Calu3 (cell line): ENCODE measurements at regions not wholly inside any gene's neighbourhood (a gene's known extent, or its start where the extent isn't known, plus 50 kb on each side); places are given as distances from the start of the nearest gene placed in this dataset.
"Not testable (repeated sequence)": the region's sequence is repeated elsewhere in the genome, so short reads cannot be mapped to it uniquely, and the experiment has no call there.

Experiments used
- BruUV-seq: library from RNA; stranded (reverse); fragments of 400-500 nt; replicated peaks from 2 replicates; lab custom pipeline; 2021; lab: Mats Ljungman, UMichigan
- CTCF ChIA-PET: fragments of 300-600 bp; sonication (Branson Sonifier 250); formaldehyde crosslinking; loops from one replicate; lab custom pipeline; 2022; ENCODE audit warnings: antibody characterized with exemption; lab: Charles Lee
- DNase-seq: peaks from one replicate; pipeline ENCODE4 v3.0.0; 2022
- H3K27ac Mint-ChIP-seq: one replicate; pipeline ENCODE4 v1.8.0; 2022; ENCODE audit warnings: mixed read lengths; ENCODE audit not compliant: unreplicated experiment
- H3K27me3 Mint-ChIP-seq: one replicate; pipeline ENCODE4 v1.8.0; 2022; ENCODE audit warnings: mixed read lengths; ENCODE audit not compliant: unreplicated experiment
- H3K36me3 Mint-ChIP-seq: one replicate; pipeline ENCODE4 v1.8.0; 2022; ENCODE audit warnings: mild to moderate bottlenecking, moderate library complexity, mixed read lengths; ENCODE audit not compliant: insufficient read depth, unreplicated experiment
- H3K4me1 Mint-ChIP-seq: one replicate; pipeline ENCODE4 v1.8.0; 2022; ENCODE audit warnings: mild to moderate bottlenecking, low read depth, mixed read lengths; ENCODE audit not compliant: unreplicated experiment
- H3K4me3 Mint-ChIP-seq: one replicate; pipeline ENCODE4 v1.8.0; 2022; ENCODE audit warnings: mild to moderate bottlenecking, low read depth, moderate library complexity, mixed read lengths; ENCODE audit not compliant: unreplicated experiment
- H3K9me3 Mint-ChIP-seq: one replicate; pipeline ENCODE4 v1.8.0; 2022; ENCODE audit warnings: low read depth, mixed read lengths; ENCODE audit not compliant: unreplicated experiment
- intact Hi-C: fragments of 100-400 bp; cut with micrococcal nuclease; formaldehyde crosslinking; loops from one replicate; pipeline ENCODE4 v1.10.0; 2022; ENCODE audit not compliant: unreplicated experiment
- TF ChIP-seq, protein P1 (sequence below): fragments of 200-600 bp; IDR thresholded peaks from one replicate; pipeline ENCODE4 v1.8.0; 2022; ENCODE audit warnings: antibody characterized with exemption; ENCODE audit not compliant: unreplicated experiment

GRCh38 chr22:48758881-48759875, 1068.5 kb downstream of the BRD1 start:
- H3K4me3 Mint-ChIP-seq: no peak overlapping the region
- BruUV-seq: no TSS peak
- no peak overlapping the region for H3K27ac Mint-ChIP-seq
- CTCF ChIA-PET: no interaction called here
- no peak for DNase-seq
- TF ChIP-seq, protein P1, sequence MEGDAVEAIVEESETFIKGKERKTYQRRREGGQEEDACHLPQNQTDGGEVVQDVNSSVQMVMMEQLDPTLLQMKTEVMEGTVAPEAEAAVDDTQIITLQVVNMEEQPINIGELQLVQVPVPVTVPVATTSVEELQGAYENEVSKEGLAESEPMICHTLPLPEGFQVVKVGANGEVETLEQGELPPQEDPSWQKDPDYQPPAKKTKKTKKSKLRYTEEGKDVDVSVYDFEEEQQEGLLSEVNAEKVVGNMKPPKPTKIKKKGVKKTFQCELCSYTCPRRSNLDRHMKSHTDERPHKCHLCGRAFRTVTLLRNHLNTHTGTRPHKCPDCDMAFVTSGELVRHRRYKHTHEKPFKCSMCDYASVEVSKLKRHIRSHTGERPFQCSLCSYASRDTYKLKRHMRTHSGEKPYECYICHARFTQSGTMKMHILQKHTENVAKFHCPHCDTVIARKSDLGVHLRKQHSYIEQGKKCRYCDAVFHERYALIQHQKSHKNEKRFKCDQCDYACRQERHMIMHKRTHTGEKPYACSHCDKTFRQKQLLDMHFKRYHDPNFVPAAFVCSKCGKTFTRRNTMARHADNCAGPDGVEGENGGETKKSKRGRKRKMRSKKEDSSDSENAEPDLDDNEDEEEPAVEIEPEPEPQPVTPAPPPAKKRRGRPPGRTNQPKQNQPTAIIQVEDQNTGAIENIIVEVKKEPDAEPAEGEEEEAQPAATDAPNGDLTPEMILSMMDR: no peak
- H3K36me3 Mint-ChIP-seq: no peaks in the 10 kb centered on the region
- no peaks in the 10 kb centered on the region for H3K27me3 Mint-ChIP-seq
- peaks cover 30% of the 10 kb centered on the region for H3K9me3 Mint-ChIP-seq
- no peaks in the 10 kb centered on the region for H3K4me1 Mint-ChIP-seq
- intact Hi-C loops: no loop called here

DNA sequence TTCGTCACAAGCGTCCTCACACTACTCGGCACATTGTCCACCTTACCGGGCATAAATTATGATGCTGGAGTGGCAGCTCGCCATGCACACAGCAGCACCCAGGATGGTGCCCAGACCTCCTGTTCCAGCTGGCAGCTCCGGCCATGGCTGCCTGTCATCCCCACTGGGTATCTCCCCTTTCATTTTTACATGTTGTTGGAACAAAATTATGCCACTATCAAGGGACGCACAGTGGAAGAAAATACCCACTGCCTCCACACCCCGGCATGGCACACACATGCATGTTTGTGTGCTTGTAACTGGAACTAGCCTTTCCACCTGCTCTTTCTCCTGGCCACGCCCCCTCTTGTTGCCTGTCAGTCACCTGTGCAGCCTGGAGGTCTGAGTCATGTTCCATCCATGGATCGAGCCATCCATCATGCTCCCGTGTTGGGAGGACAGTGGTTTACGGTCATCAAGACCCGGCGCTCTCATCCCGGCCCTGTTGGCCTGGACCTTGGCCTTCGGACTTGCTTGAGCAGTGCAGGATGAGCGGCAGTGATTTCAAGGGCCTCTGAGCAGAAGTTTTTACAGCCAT, 1069.6 kb downstream of the BRD1 start:
- Mint-ChIP-seq H3K27ac (no peak overlapping the region), H3K4me1 (no peaks in the 10 kb centered on the region), H3K4me3 (no peak overlapping the region), H3K36me3 (no peaks in the 10 kb centered on the region), H3K27me3 (no peaks in the 10 kb centered on the region), H3K9me3 (peaks cover 32% of the 10 kb centered on the region)
- intact Hi-C loops: no loop called here
- no peak for DNase-seq
- no TSS peak for BruUV-seq
- CTCF ChIA-PET: no interaction called here
- TF ChIP-seq, protein P1: no peak

GRCh38 chr22:48757581-48757980, 1070.1 kb downstream of the BRD1 start:
- TF ChIP-seq, protein P1: no peak
- Mint-ChIP-seq H3K4me3 (no peak overlapping the region), H3K27ac (no peak overlapping the region), H3K27me3 (no peaks in the 10 kb centered on the region), H3K9me3 (peaks cover 30% of the 10 kb centered on the region), H3K4me1 (no peaks in the 10 kb centered on the region), H3K36me3 (no peaks in the 10 kb centered on the region)
- CTCF ChIA-PET: no interaction called here
- DNase-seq: no peak
- BruUV-seq: no TSS peak
- intact Hi-C loops: no loop called here

- H3K27ac Mint-ChIP-seq, H3K4me1 Mint-ChIP-seq, CTCF ChIA-PET, H3K36me3 Mint-ChIP-seq, DNase-seq, H3K4me3 Mint-ChIP-seq, intact Hi-C loops, BruUV-seq, H3K27me3 Mint-ChIP-seq: not testable (repeated sequence)
- peaks cover 27% of the 10 kb centered on the region for H3K9me3 Mint-ChIP-seq
Measured at GRCh38 chr22:48757135-48757534, 1070.5 kb downstream of the BRD1 start.
